ENCODE measurements at regions not wholly inside any gene's neighbourhood (a gene's known extent, or its start where the extent isn't known, plus 50 kb on each side); places are given as distances from the start of the nearest gene placed in this dataset.

- Histone ChIP-seq H3K4me2 (ENCODE audit: low read depth, low read length) (no peak overlapping the region), H3K79me2 (ENCODE audit: insufficient read depth, low read length) (no peaks in the 10 kb centered on the region), H3K9me3 (ENCODE audit: low read length) (peaks cover 7% of the 10 kb centered on the region), H3K27ac (ENCODE audit: extremely low read length, insufficient read depth, low read length) (no peak overlapping the region), H3K9ac (ENCODE audit: insufficient read depth, low read depth, low read length) (no peak overlapping the region), H3K27me3 (ENCODE audit: control insufficient read depth in 1 of 2, insufficient read depth in 2 of 2, low read length in 2 of 2) (no peaks in the 10 kb centered on the region), H4K20me1 (ENCODE audit: insufficient read depth, low read length) (no peaks in the 10 kb centered on the region), H3K36me3 (replicated peaks in 1 of 2; ENCODE audit: control insufficient read depth in 1 of 2, insufficient read depth in 2 of 2, low read length in 2 of 2) (no peaks in the 10 kb centered on the region), H2AFZ (ENCODE audit: low read length) (no peak overlapping the region), H3K4me3 (replicated peaks in 1 of 3; ENCODE audit: insufficient read depth in 1 of 3, low read depth in 2 of 3, low read length in 3 of 3) (no peak overlapping the region), H3K4me1 (ENCODE audit: insufficient read depth, low read length) (peaks cover 11% of the 10 kb centered on the region)
- ChIA-PET CTCF (ENCODE audit: low intra/inter-chr PET ratio, low total read pairs) (no interaction called here), POLR2A (no interaction called here)
- 4% methylated on average over 2 of the region's 2 CpGs for WGBS (ENCODE audit: low lambda C conversion rate)
- ATAC-seq, result no peak
- no TSS peak for BruUV-seq (replicated peaks)
- intact Hi-C loops (cut with micrococcal nuclease; ENCODE audit: unreplicated experiment), result no loop called here
- in situ Hi-C loops (cut with HindIII; ENCODE audit: extremely low pct_ligation_motif_present, low pct_unique_long_range_greater_than_20kb), result no loop called here
- TF ChIP-seq GPN1 (CRISPR knock-in tag; IDR thresholded peaks at IDR 0.05; ENCODE audit: borderline replicate concordance) (no peak), ARNTL (CRISPR knock-in tag; IDR thresholded peaks at IDR 0.05) (no peak), ZNF773 (CRISPR knock-in tag; IDR thresholded peaks at IDR 0.05; ENCODE audit: borderline replicate concordance) (no peak), HHEX (CRISPR knock-in tag; IDR thresholded peaks at IDR 0.05) (no peak), CENPX (CRISPR knock-in tag; IDR thresholded peaks at IDR 0.05) (no peak), NFATC3 (CRISPR knock-in tag; IDR thresholded peaks at IDR 0.05) (no peak), ZNF224 (CRISPR knock-in tag; IDR thresholded peaks at IDR 0.05) (no peak), JARID2 (CRISPR knock-in tag; IDR thresholded peaks at IDR 0.05; ENCODE audit: insufficient replicate concordance) (no peak), ZNF296 (CRISPR knock-in tag; conservative IDR thresholded peaks at IDR 0.05) (no peak), MIXL1 (CRISPR knock-in tag; IDR thresholded peaks at IDR 0.05) (no peak)
- no peak for FAIRE-seq
- DNase-seq (ENCODE audit: low spot score), result no peak
Measured at GRCh38 chr1:185573677-185574076, 160.5 kb upstream of the HMCN1 start.

- no peak overlapping the region for H3K4me2 ChIP-seq (ENCODE audit: low read depth, low read length)
- no peak overlapping the region for H2AFZ ChIP-seq (ENCODE audit: low read length)
- no peak for ATAC-seq
- H3K27ac ChIP-seq (ENCODE audit: extremely low read length, insufficient read depth, low read length), result no peak overlapping the region
- H4K20me1 ChIP-seq (ENCODE audit: insufficient read depth, low read length), result no peaks in the 10 kb centered on the region
- no peaks in the 10 kb centered on the region for H3K79me2 ChIP-seq (ENCODE audit: insufficient read depth, low read length)
- in situ Hi-C loops (cut with HindIII; ENCODE audit: extremely low pct_ligation_motif_present, low pct_unique_long_range_greater_than_20kb) (no loop called here), intact Hi-C loops (cut with micrococcal nuclease; ENCODE audit: unreplicated experiment) (no loop called here)
- no peak for FAIRE-seq
- peaks cover 11% of the 10 kb centered on the region for H3K4me1 ChIP-seq (ENCODE audit: insufficient read depth, low read length)
- BruUV-seq (replicated peaks), result no TSS peak
- TF ChIP-seq ATF1 (CRISPR knock-in tag; IDR thresholded peaks at IDR 0.05) (no peak), ZNF34 (CRISPR knock-in tag; IDR thresholded peaks at IDR 0.05; ENCODE audit: borderline replicate concordance) (no peak), MED8 (CRISPR knock-in tag; IDR thresholded peaks at IDR 0.05; ENCODE audit: insufficient replicate concordance) (no peak)
- ChIA-PET POLR2A (no interaction called here), CTCF (ENCODE audit: low intra/inter-chr PET ratio, low total read pairs) (no interaction called here)
- no peak overlapping the region for H3K9ac ChIP-seq (ENCODE audit: insufficient read depth, low read depth, low read length)
- no peak overlapping the region for H3K4me3 ChIP-seq (replicated peaks in 1 of 3; ENCODE audit: insufficient read depth in 1 of 3, low read depth in 2 of 3, low read length in 3 of 3)
- peaks cover 2% of the 10 kb centered on the region; the same call in 1 of the 2 replicates for H3K9me3 ChIP-seq (ENCODE audit: low read length)
- no peak for DNase-seq (ENCODE audit: low spot score)
- 13% methylated on average over 3 of the region's 3 CpGs for WGBS (ENCODE audit: low lambda C conversion rate)
- no peaks in the 10 kb centered on the region for H3K27me3 ChIP-seq (ENCODE audit: control insufficient read depth in 1 of 2, insufficient read depth in 2 of 2, low read length in 2 of 2)
- H3K36me3 ChIP-seq (replicated peaks in 1 of 2; ENCODE audit: control insufficient read depth in 1 of 2, insufficient read depth in 2 of 2, low read length in 2 of 2), result no peaks in the 10 kb centered on the region
Measured at GRCh38 chr1:185573162-185573561, 161.0 kb upstream of the HMCN1 start.
